Mucosa of stomach (tissue), 1 donor: ENCODE measurements at regions not wholly inside any gene's neighbourhood (a gene's known extent, or its start where the extent isn't known, plus 50 kb on each side); places are given as distances from the start of the nearest gene placed in this dataset.
"Not testable (repeated sequence)": the region's sequence is repeated elsewhere in the genome, so short reads cannot be mapped to it uniquely, and the experiment has no call there.

Experiments used
- H3K27me3 ChIP-seq: one replicate; pipeline ENCODE4 v1.7.0; 2013; ENCODE audit warnings: mild to moderate bottlenecking, low read length; ENCODE audit not compliant: control insufficient read depth, insufficient read depth
- H3K36me3 ChIP-seq: one replicate; pipeline ENCODE4 v1.7.0; 2013; ENCODE audit warnings: low read length; ENCODE audit not compliant: control insufficient read depth, insufficient read depth
- H3K4me1 ChIP-seq: one replicate; pipeline ENCODE4 v1.7.0; 2013; ENCODE audit warnings: mild to moderate bottlenecking, low read length; ENCODE audit not compliant: control insufficient read depth, insufficient read depth
- H3K4me3 ChIP-seq: one replicate; pipeline ENCODE4 v1.7.0; 2013; ENCODE audit warnings: low read length
- H3K9ac ChIP-seq: one replicate; pipeline ENCODE4 v1.7.0; 2013; ENCODE audit warnings: mild to moderate bottlenecking, low read length, moderate library complexity
- H3K9me3 ChIP-seq: one replicate; pipeline ENCODE4 v1.7.0; 2013; ENCODE audit warnings: mild to moderate bottlenecking, low read length, moderate library complexity; ENCODE audit not compliant: control insufficient read depth
- donor health status: Pancreatic carcinoma.

- Histone ChIP-seq H3K36me3 (no peaks in the 10 kb centered on the region), H3K9me3 (no peaks in the 10 kb centered on the region), H3K27me3 (no peaks in the 10 kb centered on the region), H3K4me3 (no peak overlapping the region), H3K4me1 (peaks cover 37% of the 10 kb centered on the region), H3K9ac (no peak overlapping the region)
These were observed 281.5 kb upstream of the KLF3 start for GRCh38 chr4:38382520-38382919.

GRCh38 chr4:38383646-38384121 lies 280.3 kb upstream of the KLF3 start:
- Histone ChIP-seq H3K36me3 (no peaks in the 10 kb centered on the region), H3K4me1 (peaks cover 37% of the 10 kb centered on the region), H3K9me3 (no peaks in the 10 kb centered on the region), H3K27me3 (no peaks in the 10 kb centered on the region), H3K4me3 (no peak overlapping the region), H3K9ac (no peak overlapping the region)

GRCh38 chr4:38385093-38386004 lies 278.6 kb upstream of the KLF3 start:
- Histone ChIP-seq H3K27me3 (no peaks in the 10 kb centered on the region), H3K4me3 (no peak overlapping the region), H3K9me3 (no peaks in the 10 kb centered on the region), H3K36me3 (no peaks in the 10 kb centered on the region), H3K9ac (no peak overlapping the region), H3K4me1 (peaks cover 37% of the 10 kb centered on the region)

- no peaks in the 10 kb centered on the region for H3K27me3 ChIP-seq
- H3K4me3 ChIP-seq = no peak overlapping the region
- H3K9me3 ChIP-seq = no peaks in the 10 kb centered on the region
- no peaks in the 10 kb centered on the region for H3K36me3 ChIP-seq
- H3K9ac ChIP-seq = no peak overlapping the region
- peaks cover 37% of the 10 kb centered on the region for H3K4me1 ChIP-seq
These were observed 277.9 kb upstream of the KLF3 start for GRCh38 chr4:38386005-38386551.

- Histone ChIP-seq H3K4me1 (peaks cover 37% of the 10 kb centered on the region), H3K9me3 (no peaks in the 10 kb centered on the region), H3K4me3 (no peak overlapping the region), H3K36me3 (no peaks in the 10 kb centered on the region), H3K9ac (no peak overlapping the region), H3K27me3 (no peaks in the 10 kb centered on the region)
These were observed 277.3 kb upstream of the KLF3 start for GRCh38 chr4:38386654-38387188.

- peaks cover 37% of the 10 kb centered on the region for H3K4me1 ChIP-seq
- no peak overlapping the region for H3K4me3 ChIP-seq
- H3K36me3 ChIP-seq = no peaks in the 10 kb centered on the region
- H3K27me3 ChIP-seq = no peaks in the 10 kb centered on the region
- no peaks in the 10 kb centered on the region for H3K9me3 ChIP-seq
- H3K9ac ChIP-seq = no peak overlapping the region
These were observed 276.7 kb upstream of the KLF3 start for GRCh38 chr4:38387348-38387747.

- Histone ChIP-seq H3K27me3 (no peaks in the 10 kb centered on the region), H3K9me3 (no peaks in the 10 kb centered on the region), H3K4me3 (no peak overlapping the region), H3K4me1 (peaks cover 37% of the 10 kb centered on the region), H3K9ac (no peak overlapping the region), H3K36me3 (no peaks in the 10 kb centered on the region)
These were observed 276.2 kb upstream of the KLF3 start for GRCh38 chr4:38387819-38388218.

- H3K4me3 ChIP-seq, H3K9ac ChIP-seq, H3K9me3 ChIP-seq, H3K27me3 ChIP-seq, H3K36me3 ChIP-seq: not testable (repeated sequence)
- peaks cover 31% of the 10 kb centered on the region for H3K4me1 ChIP-seq
These were observed 275.1 kb upstream of the KLF3 start for GRCh38 chr4:38388907-38389306.

GRCh38 chr4:38390969-38391545 lies 272.9 kb upstream of the KLF3 start:
- Histone ChIP-seq H3K4me3 (no peak overlapping the region), H3K4me1 (peaks cover 16% of the 10 kb centered on the region), H3K9ac (no peak overlapping the region), H3K9me3 (no peaks in the 10 kb centered on the region), H3K27me3 (no peaks in the 10 kb centered on the region), H3K36me3 (no peaks in the 10 kb centered on the region)

GRCh38 chr4:38392223-38392855 lies 271.7 kb upstream of the KLF3 start:
- Histone ChIP-seq H3K4me3 (no peak overlapping the region), H3K4me1 (peaks cover 10% of the 10 kb centered on the region), H3K27me3 (no peaks in the 10 kb centered on the region), H3K9me3 (no peaks in the 10 kb centered on the region), H3K36me3 (no peaks in the 10 kb centered on the region), H3K9ac (no peak overlapping the region)

- Histone ChIP-seq H3K9ac (no peak overlapping the region), H3K4me1 (peaks cover 7% of the 10 kb centered on the region), H3K9me3 (no peaks in the 10 kb centered on the region), H3K36me3 (no peaks in the 10 kb centered on the region), H3K27me3 (no peaks in the 10 kb centered on the region), H3K4me3 (no peak overlapping the region)
These were observed 267.9 kb upstream of the KLF3 start for GRCh38 chr4:38396091-38396490.
